Liver (tissue), 8 donors: ENCODE measurements at regions not wholly inside any gene's neighbourhood (a gene's known extent, or its start where the extent isn't known, plus 50 kb on each side); places are given as distances from the start of the nearest gene placed in this dataset.
"Not testable (repeated sequence)": the region's sequence is repeated elsewhere in the genome, so short reads cannot be mapped to it uniquely, and the experiment has no call there.

Experiments used
- DNase-seq: peaks from one replicate; pipeline ENCODE4 v3.0.0-alpha.2; 2017; ENCODE audit warnings: low spot score
- H3K27ac ChIP-seq, 2 donors: one replicate each; pipeline ENCODE4 v1.7.0; 2013; ENCODE audit warnings: inconsistent platforms in 2 of 2, low read length in 2 of 2, control low read depth in 1 of 2, low read depth in 1 of 2, mild to moderate bottlenecking in 1 of 2
- H3K27me3 ChIP-seq, 4 donors: one replicate each; pipeline versions ENCODE4 v1.6.1 to v1.7.0; 2013; ENCODE audit warnings: low read length in 3 of 4, inconsistent platforms in 1 of 4, mild to moderate bottlenecking in 1 of 4, moderate library complexity in 1 of 4; ENCODE audit not compliant: control insufficient read depth in 4 of 4, insufficient read depth in 4 of 4
- H3K36me3 ChIP-seq, 4 donors: one replicate each; pipeline versions ENCODE4 v1.6.1 to v1.7.0; 2013; ENCODE audit warnings: low read length in 3 of 4, mild to moderate bottlenecking in 3 of 4, low read depth in 1 of 4, moderate library complexity in 1 of 4; ENCODE audit not compliant: control insufficient read depth in 4 of 4, insufficient read depth in 3 of 4
- H3K4me1 ChIP-seq, 4 donors: one replicate each; pipeline versions ENCODE4 v1.6.1 to v1.7.0; 2013; ENCODE audit warnings: low read length in 3 of 4, mild to moderate bottlenecking in 3 of 4, moderate library complexity in 1 of 4; ENCODE audit not compliant: control insufficient read depth in 4 of 4, insufficient read depth in 4 of 4
- H3K4me3 ChIP-seq, 3 donors: one replicate each; pipeline versions ENCODE4 v1.6.1 to v1.7.0; 2013; ENCODE audit warnings: low read length in 3 of 3, control low read depth in 1 of 3, low read depth in 1 of 3, mild to moderate bottlenecking in 1 of 3
- H3K9ac ChIP-seq, 2 donors: one replicate each; pipeline ENCODE4 v1.7.0; 2013; ENCODE audit warnings: low read length in 2 of 2, mild to moderate bottlenecking in 2 of 2, moderate library complexity in 2 of 2, control low read depth in 1 of 2, low read depth in 1 of 2
- H3K9me3 ChIP-seq, 4 donors: one replicate each; pipeline versions ENCODE4 v1.6.1 to v1.7.0; 2013; ENCODE audit warnings: low read length in 3 of 4; ENCODE audit not compliant: control insufficient read depth in 4 of 4
- EGR1 ChIP-seq, 2 donors: IDR thresholded peaks; 2 replicates each; pipeline ENCODE4 v1.6.1; 2016 to 2018; ENCODE audit warnings: antibody characterized with exemption in 2 of 2, low read depth in 2 of 2
- FOXA2 ChIP-seq: IDR thresholded peaks from 2 replicates; pipeline ENCODE4 v1.6.1; 2016; ENCODE audit warnings: antibody characterized with exemption
- GABPA ChIP-seq, 2 donors: IDR thresholded peaks in 1 of 2; conservative IDR thresholded peaks in 1 of 2; 2 replicates each; pipeline ENCODE4 v1.6.1; 2016; ENCODE audit warnings: antibody characterized with exemption in 2 of 2, mild to moderate bottlenecking in 1 of 2, moderate library complexity in 1 of 2
- HNF4A ChIP-seq, 2 donors: conservative IDR thresholded peaks; 2 replicates each; pipeline ENCODE4 v1.6.1; 2016; ENCODE audit warnings: antibody characterized with exemption in 2 of 2, mild to moderate bottlenecking in 2 of 2
- NR2F2 ChIP-seq: IDR thresholded peaks from 2 replicates; pipeline ENCODE4 v1.6.1; 2016; ENCODE audit warnings: antibody characterized with exemption
- RXRA ChIP-seq, 2 donors: IDR thresholded peaks; 2 replicates each; pipeline ENCODE4 v1.6.1; 2017 to 2018; ENCODE audit warnings: antibody characterized with exemption in 2 of 2, mild to moderate bottlenecking in 1 of 2
- SP1 ChIP-seq: IDR thresholded peaks from 2 replicates; pipeline ENCODE4 v1.6.1; 2018; ENCODE audit warnings: antibody characterized with exemption, mild to moderate bottlenecking
- YY1 ChIP-seq: IDR thresholded peaks from 2 replicates; pipeline ENCODE4 v1.6.1; 2016; ENCODE audit warnings: antibody characterized with exemption, mild to moderate bottlenecking
- WGBS: extraction: QIAGEN DNeasy Blood & Tissue Kit; methylation state at CpG from one replicate; pipeline ENCODE4 v1.1.7; 2013; 5-methylcytosine and 5-hydroxymethylcytosine counted together
- TF ChIP-seq, protein P1 (sequence below): IDR thresholded peaks from 2 replicates; pipeline ENCODE4 v1.6.1; 2016; ENCODE audit warnings: antibody characterized with exemption, mild to moderate bottlenecking
- TF ChIP-seq, protein P2 (sequence below): IDR thresholded peaks from 2 replicates; pipeline ENCODE4 v1.6.1; 2016; ENCODE audit warnings: antibody characterized with exemption
- TF ChIP-seq, protein P3 (sequence below): fragments of 150-350 bp; IDR thresholded peaks from 2 replicates; pipeline ENCODE4 v1.5.1; 2017; ENCODE audit warnings: improper control_type of control experiment, low read depth, low read length; ENCODE audit not compliant: missing input control
- TF ChIP-seq, protein P4 (sequence below): IDR thresholded peaks from 2 replicates; pipeline ENCODE4 v1.6.1; 2016; ENCODE audit warnings: antibody characterized with exemption
- donor health status: healthy.
- donor health status: healthy.
- donor health status: healthy.
- donor health status: healthy.
- donor health status: healthy.

DNA sequence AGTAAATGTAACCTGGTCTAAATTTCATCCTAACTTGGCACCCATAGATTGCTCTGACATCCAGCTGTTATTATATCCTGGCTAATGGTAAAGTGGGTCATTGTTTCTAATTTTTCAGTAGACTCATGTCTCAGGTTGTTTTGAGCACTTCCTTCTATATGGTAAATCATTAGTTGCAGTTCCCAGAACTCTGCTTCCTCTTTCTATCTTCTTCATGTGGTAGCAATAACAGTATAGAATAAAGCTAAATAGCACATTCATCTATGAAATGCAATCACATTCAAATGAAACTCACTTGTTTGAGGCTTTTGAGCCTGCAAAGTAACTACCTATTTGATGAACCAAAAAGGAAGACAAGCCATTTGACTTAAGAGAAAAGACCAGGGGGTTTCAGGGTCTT is 65.1 kb upstream of the GZMB start (continued):
- no peak for TF ChIP-seq SP1

DNA sequence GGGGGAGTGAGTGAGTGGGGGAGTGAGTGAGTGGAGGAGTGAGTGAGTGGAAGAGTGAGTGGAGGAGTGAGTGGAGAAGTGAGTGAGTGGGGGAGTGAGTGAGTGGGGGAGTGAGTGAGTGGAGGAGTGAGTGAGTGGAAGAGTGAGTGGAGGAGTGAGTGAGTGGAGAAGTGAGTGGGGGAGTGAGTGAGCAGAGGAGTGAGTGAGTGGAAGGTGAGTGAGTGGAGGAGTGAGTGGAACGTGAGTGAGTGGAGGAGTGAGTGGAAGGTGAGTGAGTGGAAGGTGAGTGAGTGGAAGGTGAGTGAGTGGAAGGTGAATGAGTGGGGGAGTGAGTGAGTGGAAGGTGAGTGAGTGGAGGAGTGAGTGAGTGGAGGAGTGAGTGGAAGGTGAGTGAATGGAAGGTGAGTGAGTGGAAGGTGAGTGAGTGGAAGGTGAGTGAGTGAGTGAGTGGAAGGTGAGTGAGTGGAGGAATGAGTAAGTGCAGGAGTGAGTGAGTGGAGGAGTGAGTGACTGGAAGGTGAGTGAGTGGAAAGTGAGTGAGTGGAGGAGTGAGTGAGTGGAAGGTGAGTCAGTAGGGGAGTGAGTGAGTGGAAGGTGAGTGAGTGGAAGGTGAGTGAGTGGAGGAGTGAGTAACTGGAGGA is 62.4 kb upstream of the GZMB start:
- not testable (repeated sequence) for H3K4me3 ChIP-seq, H3K27ac ChIP-seq, H3K9ac ChIP-seq, H3K36me3 ChIP-seq, DNase-seq, H3K4me1 ChIP-seq, H3K9me3 ChIP-seq, H3K27me3 ChIP-seq
- WGBS, result 87% methylated on average over 1 of the region's 1 CpG

DNA sequence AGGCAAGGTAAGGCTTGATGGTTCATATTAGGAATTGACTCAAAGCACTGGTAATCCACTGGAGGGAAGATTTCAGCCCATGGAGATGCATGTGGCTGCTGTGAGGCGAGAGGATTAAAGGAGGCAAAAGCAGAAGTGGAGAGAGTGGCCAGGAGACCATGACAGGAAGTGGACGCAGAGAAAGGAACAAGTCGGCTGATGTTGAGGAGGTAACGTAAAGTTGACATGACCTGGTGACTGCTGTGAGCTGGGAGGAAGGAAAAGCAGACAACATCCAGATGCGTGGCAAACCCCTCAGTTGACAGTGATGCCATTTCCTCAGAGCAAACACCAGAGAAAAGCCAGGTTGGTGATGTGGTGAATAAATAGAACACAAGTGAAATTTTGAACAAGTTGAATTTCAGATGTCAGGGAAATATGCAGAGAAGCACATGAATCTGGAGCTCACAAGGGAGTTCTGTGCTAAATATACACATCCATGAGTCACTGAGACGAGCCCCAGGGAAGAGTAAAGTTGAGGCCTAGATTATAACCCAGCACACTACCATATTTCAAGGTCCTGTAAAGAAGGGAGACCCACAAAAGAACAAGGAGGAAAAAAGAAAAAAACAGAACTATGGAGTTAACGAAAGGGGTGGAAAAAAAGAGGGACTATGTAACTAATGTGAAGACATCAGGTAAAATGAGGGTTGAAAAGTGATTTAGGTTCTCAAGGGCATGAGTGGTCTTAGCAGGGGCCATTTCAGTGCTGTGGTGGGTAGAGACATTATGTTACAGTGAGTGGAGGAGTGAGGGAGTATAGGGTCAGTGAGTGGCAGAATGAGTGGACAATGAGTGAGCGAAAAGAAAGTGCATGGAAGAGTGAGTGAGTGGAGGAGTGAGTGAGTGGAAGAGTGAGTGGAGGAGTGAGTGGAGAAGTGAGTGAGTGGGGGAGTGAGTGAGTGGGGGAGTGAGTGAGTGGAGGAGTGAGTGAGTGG is 61.6 kb upstream of the GZMB start:
- no peak overlapping the region for H3K4me3 ChIP-seq
- no peaks in the 10 kb centered on the region for H3K4me1 ChIP-seq
- H3K9me3 ChIP-seq, result no peaks in the 10 kb centered on the region
- TF ChIP-seq HNF4A (conservative IDR thresholded peaks at IDR 0.05), result no peak
- no peak for TF ChIP-seq RXRA (IDR thresholded peaks at IDR 0.05)
- no peak for TF ChIP-seq YY1
- TF ChIP-seq, protein P1, sequence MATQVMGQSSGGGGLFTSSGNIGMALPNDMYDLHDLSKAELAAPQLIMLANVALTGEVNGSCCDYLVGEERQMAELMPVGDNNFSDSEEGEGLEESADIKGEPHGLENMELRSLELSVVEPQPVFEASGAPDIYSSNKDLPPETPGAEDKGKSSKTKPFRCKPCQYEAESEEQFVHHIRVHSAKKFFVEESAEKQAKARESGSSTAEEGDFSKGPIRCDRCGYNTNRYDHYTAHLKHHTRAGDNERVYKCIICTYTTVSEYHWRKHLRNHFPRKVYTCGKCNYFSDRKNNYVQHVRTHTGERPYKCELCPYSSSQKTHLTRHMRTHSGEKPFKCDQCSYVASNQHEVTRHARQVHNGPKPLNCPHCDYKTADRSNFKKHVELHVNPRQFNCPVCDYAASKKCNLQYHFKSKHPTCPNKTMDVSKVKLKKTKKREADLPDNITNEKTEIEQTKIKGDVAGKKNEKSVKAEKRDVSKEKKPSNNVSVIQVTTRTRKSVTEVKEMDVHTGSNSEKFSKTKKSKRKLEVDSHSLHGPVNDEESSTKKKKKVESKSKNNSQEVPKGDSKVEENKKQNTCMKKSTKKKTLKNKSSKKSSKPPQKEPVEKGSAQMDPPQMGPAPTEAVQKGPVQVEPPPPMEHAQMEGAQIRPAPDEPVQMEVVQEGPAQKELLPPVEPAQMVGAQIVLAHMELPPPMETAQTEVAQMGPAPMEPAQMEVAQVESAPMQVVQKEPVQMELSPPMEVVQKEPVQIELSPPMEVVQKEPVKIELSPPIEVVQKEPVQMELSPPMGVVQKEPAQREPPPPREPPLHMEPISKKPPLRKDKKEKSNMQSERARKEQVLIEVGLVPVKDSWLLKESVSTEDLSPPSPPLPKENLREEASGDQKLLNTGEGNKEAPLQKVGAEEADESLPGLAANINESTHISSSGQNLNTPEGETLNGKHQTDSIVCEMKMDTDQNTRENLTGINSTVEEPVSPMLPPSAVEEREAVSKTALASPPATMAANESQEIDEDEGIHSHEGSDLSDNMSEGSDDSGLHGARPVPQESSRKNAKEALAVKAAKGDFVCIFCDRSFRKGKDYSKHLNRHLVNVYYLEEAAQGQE, result no peak
- TF ChIP-seq NR2F2, result no peak
- TF ChIP-seq FOXA2, result no peak
- 67% methylated on average over 8 of the region's 8 CpGs for WGBS
- no peaks in the 10 kb centered on the region for H3K36me3 ChIP-seq
- no peak overlapping the region for H3K9ac ChIP-seq
- H3K27me3 ChIP-seq, result no peaks in the 10 kb centered on the region
- no peak overlapping the region for H3K27ac ChIP-seq
- no peak for DNase-seq

DNA sequence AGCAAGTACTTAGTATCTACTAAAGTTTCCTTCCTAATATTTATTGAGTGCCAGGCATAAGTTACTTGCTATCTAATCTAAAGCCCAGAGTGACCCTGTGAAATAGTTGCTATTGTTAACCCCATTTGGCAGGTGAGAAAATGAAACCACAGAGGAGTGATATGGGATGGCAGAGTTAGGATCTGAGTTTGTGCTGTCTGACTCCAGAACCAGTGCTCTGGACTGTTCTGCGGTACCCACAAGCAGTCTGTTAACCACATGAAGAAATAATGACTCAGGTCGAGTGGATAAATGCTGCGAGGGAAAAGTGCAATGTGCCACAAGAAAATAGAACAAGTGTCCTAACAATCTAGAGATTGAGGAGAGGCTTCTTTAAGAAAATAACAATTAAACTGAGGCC is 60.7 kb upstream of the GZMB start:
- DNase-seq, result no peak
- no peak overlapping the region for H3K27ac ChIP-seq
- TF ChIP-seq RXRA (IDR thresholded peaks at IDR 0.05) (no peak), EGR1 (IDR thresholded peaks at IDR 0.05; ENCODE audit: low read depth in 2 of 2) (no peak), GABPA (IDR thresholded peaks at IDR 0.05 in 1 of 2, conservative IDR thresholded peaks at IDR 0.05 in 1 of 2) (no peak)
- TF ChIP-seq, protein P2, sequence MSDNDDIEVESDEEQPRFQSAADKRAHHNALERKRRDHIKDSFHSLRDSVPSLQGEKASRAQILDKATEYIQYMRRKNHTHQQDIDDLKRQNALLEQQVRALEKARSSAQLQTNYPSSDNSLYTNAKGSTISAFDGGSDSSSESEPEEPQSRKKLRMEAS, result no peak
- TF ChIP-seq, protein P3, sequence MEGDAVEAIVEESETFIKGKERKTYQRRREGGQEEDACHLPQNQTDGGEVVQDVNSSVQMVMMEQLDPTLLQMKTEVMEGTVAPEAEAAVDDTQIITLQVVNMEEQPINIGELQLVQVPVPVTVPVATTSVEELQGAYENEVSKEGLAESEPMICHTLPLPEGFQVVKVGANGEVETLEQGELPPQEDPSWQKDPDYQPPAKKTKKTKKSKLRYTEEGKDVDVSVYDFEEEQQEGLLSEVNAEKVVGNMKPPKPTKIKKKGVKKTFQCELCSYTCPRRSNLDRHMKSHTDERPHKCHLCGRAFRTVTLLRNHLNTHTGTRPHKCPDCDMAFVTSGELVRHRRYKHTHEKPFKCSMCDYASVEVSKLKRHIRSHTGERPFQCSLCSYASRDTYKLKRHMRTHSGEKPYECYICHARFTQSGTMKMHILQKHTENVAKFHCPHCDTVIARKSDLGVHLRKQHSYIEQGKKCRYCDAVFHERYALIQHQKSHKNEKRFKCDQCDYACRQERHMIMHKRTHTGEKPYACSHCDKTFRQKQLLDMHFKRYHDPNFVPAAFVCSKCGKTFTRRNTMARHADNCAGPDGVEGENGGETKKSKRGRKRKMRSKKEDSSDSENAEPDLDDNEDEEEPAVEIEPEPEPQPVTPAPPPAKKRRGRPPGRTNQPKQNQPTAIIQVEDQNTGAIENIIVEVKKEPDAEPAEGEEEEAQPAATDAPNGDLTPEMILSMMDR, result no peak
- TF ChIP-seq, protein P4, sequence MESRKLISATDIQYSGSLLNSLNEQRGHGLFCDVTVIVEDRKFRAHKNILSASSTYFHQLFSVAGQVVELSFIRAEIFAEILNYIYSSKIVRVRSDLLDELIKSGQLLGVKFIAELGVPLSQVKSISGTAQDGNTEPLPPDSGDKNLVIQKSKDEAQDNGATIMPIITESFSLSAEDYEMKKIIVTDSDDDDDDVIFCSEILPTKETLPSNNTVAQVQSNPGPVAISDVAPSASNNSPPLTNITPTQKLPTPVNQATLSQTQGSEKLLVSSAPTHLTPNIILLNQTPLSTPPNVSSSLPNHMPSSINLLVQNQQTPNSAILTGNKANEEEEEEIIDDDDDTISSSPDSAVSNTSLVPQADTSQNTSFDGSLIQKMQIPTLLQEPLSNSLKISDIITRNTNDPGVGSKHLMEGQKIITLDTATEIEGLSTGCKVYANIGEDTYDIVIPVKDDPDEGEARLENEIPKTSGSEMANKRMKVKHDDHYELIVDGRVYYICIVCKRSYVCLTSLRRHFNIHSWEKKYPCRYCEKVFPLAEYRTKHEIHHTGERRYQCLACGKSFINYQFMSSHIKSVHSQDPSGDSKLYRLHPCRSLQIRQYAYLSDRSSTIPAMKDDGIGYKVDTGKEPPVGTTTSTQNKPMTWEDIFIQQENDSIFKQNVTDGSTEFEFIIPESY, result no peak
- TF ChIP-seq, protein P1, result no peak

More for the DNA sequence above, 60.7 kb upstream of the GZMB start:
- Histone ChIP-seq H3K27me3 (no peaks in the 10 kb centered on the region), H3K9me3 (no peaks in the 10 kb centered on the region), H3K36me3 (no peaks in the 10 kb centered on the region), H3K9ac (no peak overlapping the region), H3K4me3 (no peak overlapping the region), H3K4me1 (no peaks in the 10 kb centered on the region)
- 78% methylated on average over 3 of the region's 3 CpGs for WGBS
